ENCODE measurements at regions not wholly inside any gene's neighbourhood (a gene's known extent, or its start where the extent isn't known, plus 50 kb on each side); places are given as distances from the start of the nearest gene placed in this dataset.

DNA sequence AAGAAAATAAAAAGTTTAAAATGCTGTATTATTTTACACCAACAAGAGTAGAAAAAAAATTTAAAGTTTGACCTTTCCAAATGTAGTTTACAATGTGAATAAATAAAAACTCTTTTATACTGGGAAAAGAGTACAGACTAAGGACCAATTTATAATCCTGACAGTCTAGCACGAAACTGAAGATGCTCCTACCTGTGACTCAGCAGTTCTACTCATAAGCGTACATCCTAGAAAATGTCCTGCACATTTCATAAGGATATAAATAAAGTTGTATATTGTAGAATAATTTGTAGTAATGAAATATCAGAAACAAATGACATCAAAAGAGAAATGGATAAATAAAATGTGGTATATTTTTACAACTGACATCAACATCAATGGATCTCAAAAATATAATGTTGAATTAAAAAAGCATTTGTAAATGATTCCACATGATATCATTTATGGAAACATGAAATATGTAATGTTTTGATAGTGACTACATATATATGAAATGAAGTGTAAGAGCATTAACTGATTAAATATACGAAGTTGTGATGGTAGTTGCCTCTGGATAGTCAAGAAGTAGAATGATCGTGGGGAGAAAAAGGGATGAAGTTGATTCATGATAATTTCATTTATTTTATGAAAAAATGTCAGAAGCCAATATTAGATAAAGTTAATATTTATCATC lies 161.3 kb upstream of the CBLB start:
- Histone ChIP-seq H3K27ac (no peak overlapping the region), H3K27me3 (no peaks in the 10 kb centered on the region), H3K4me3 (no peak overlapping the region), H3K9me3 (no peaks in the 10 kb centered on the region), H3K36me3 (no peaks in the 10 kb centered on the region), H3K4me1 (peaks cover 2 to 6% (median 3%) of the 10 kb centered on the region in 4 donors)
- no peak for ATAC-seq (ENCODE audit: low FRiP score in 2 of 2)
- no peak for DNase-seq
- WGBS, 2 donors: 80 to 95% methylated on average over 4 of the region's 4 CpGs
- TF ChIP-seq EP300 (IDR thresholded peaks at IDR 0.05) (no peak), POLR2A (IDR thresholded peaks at IDR 0.05) (no peak), POLR2AphosphoS5 (IDR thresholded peaks at IDR 0.05) (no peak), CTCF (IDR thresholded peaks at IDR 0.05) (no peak)

DNA sequence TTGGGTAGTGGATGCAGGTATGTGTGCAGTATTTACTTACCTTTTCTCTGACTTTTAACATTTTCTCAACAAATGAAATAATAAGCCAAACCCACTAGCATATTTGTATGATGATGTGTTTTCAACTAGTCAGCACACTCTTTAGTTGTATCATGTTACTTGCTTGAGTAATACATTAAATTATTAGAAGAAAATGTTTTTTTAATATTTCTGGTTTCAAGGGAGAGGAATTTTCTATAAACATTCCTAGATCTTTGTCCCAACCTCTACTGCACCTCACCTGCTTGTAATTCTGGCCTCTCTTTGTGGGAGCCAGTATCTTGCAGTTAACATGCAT lies 161.8 kb upstream of the CBLB start:
- Histone ChIP-seq H3K27me3 (no peaks in the 10 kb centered on the region), H3K9me3 (no peaks in the 10 kb centered on the region), H3K36me3 (no peaks in the 10 kb centered on the region), H3K4me1 (peaks cover 0 to 2% (median 0%) of the 10 kb centered on the region in 4 donors), H3K27ac (no peak overlapping the region), H3K4me3 (no peak overlapping the region)
- no peak for ATAC-seq (ENCODE audit: low FRiP score in 2 of 2)
- no peak for TF ChIP-seq EP300 (IDR thresholded peaks at IDR 0.05)
- no peak for TF ChIP-seq POLR2A (IDR thresholded peaks at IDR 0.05)
- no peak for TF ChIP-seq POLR2AphosphoS5 (IDR thresholded peaks at IDR 0.05)
- TF ChIP-seq CTCF (IDR thresholded peaks at IDR 0.05): no peak
- no peak for DNase-seq

DNA sequence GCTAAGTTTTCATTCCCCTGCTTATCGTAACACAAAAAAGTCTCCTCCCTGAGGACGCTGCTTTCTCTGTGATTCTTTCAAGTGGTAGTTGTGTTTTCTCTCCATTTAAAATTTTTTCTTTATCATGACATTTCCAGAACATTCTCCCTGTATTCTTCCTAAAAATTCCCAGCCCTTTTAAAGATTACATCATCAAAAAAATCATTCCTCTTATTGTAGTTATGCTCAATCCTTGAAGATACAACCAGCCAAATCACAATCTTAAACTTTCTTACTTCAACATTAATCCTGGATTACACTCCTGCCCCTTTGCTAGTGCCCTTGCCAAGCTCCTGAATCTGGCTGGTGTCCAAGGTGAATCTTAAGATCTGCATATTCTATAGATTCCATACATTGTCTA lies 163.7 kb upstream of the CBLB start:
- Histone ChIP-seq H3K27me3 (no peaks in the 10 kb centered on the region), H3K27ac (no peak overlapping the region), H3K4me1 (no peaks in the 10 kb centered on the region), H3K9me3 (no peaks in the 10 kb centered on the region), H3K4me3 (no peak overlapping the region), H3K36me3 (no peaks in the 10 kb centered on the region)
- ATAC-seq (ENCODE audit: low FRiP score in 2 of 2) (no peak), DNase-seq (no peak)
- TF ChIP-seq POLR2AphosphoS5 (IDR thresholded peaks at IDR 0.05) (no peak), EP300 (IDR thresholded peaks at IDR 0.05) (no peak), POLR2A (IDR thresholded peaks at IDR 0.05) (no peak), CTCF (IDR thresholded peaks at IDR 0.05) (no peak)
- whole genome bisulfite sequencing, 2 donors: 83 to 85% methylated on average over 2 of the region's 2 CpGs

DNA sequence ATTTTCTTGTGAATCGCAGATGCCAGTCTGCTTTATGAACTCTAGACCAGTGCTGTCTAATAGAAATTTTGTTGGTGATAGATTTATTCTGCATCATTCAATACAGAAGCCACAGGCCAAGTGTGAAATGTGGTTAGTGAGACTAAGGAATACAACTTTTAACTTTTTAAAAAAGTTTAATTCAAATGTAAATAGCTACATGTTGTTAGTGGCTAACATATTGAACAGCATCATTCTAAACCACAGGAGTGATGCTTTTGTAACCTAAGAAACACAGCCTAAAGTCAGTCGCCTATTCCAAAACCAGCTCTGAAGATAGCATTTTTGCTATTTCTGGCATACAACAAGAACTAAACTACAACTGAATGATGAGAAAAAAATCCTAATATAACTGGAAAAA lies 164.8 kb upstream of the CBLB start:
- Histone ChIP-seq H3K4me3 (no peak overlapping the region), H3K36me3 (no peaks in the 10 kb centered on the region), H3K27me3 (no peaks in the 10 kb centered on the region), H3K27ac (no peak overlapping the region), H3K9me3 (no peaks in the 10 kb centered on the region), H3K4me1 (no peaks in the 10 kb centered on the region)
- DNase-seq (no peak), ATAC-seq (ENCODE audit: low FRiP score in 2 of 2) (no peak)
- TF ChIP-seq EP300 (IDR thresholded peaks at IDR 0.05) (no peak), POLR2AphosphoS5 (IDR thresholded peaks at IDR 0.05) (no peak), POLR2A (IDR thresholded peaks at IDR 0.05) (no peak), CTCF (IDR thresholded peaks at IDR 0.05) (no peak)
- WGBS, 2 donors: 90 to 94% methylated on average over 2 of the region's 2 CpGs

- no peaks in the 10 kb centered on the region for H3K9me3 ChIP-seq
- TF ChIP-seq POLR2AphosphoS5 (IDR thresholded peaks at IDR 0.05): no peak
- no peak for TF ChIP-seq CTCF (IDR thresholded peaks at IDR 0.05)
- no peak for TF ChIP-seq EP300 (IDR thresholded peaks at IDR 0.05)
- TF ChIP-seq POLR2A (IDR thresholded peaks at IDR 0.05): no peak
- 87 to 93% methylated on average over 2 of the region's 2 CpGs for WGBS, 2 donors
- no peak for DNase-seq
- H3K4me3 ChIP-seq: no peak overlapping the region
- H3K4me1 ChIP-seq: no peaks in the 10 kb centered on the region
- H3K27me3 ChIP-seq: no peaks in the 10 kb centered on the region
- H3K27ac ChIP-seq: no peak overlapping the region
- no peaks in the 10 kb centered on the region for H3K36me3 ChIP-seq
- no peak for ATAC-seq (ENCODE audit: low FRiP score in 2 of 2)
These were observed 165.5 kb upstream of the CBLB start for GRCh38 chr3:106034313-106034712.

Data from upper lobe of left lung (tissue), 6 donors.